GM21619 (cell line): ENCODE measurements at regions not wholly inside any gene's neighbourhood (a gene's known extent, or its start where the extent isn't known, plus 50 kb on each side); places are given as distances from the start of the nearest gene placed in this dataset.

ENCODE experiments used
- ATAC-seq: cut with Tn5 transposase; IDR thresholded peaks from one replicate; pipeline ENCODE4 v1.9.1; 2021; ENCODE audit not compliant: unreplicated experiment

DNA sequence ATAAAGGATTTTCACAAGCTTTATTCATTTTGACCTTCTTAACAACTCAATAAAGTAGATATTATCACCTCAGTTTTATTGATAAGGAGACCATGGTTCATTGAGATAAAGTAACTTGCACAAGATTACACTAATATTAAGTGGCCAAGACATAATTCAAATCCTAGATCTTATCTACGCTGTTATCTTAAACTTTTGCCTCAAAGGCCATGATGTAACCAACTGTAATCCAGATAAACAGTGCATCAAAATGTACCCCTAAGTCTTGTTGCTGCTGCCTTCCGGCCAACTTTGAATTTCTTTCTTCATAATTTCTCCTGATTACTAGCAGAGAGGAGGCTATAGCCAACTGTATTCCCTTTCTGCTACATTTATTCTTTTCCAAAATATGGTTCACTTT is 1094.8 kb upstream of the PIK3C3 start:
- no peak for ATAC-seq

DNA sequence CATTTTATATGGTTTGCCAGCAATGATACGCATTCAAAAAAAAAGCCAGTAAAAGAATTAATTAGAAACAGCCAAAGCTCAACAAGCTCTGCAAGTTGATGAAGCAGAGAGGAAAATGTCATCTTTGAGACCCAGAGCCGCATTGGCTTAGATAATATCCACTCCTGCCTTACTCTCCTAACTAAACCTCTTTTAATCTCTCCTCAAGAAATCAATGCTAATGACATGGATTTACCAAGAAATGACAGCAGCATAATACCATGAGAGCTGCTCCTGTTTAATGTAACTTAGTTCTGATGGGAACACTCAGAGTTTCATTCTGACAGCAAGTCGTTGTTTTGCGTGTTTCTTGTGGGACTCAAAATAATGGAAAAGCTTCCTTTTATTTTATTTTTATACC is 1099.4 kb upstream of the PIK3C3 start:
- no peak for ATAC-seq

GRCh38 chr18:40852406-40852805 is 1102.6 kb upstream of the PIK3C3 start:
- no peak for ATAC-seq

GRCh38 chr18:40851014-40851429 is 1104.0 kb upstream of the PIK3C3 start:
- no peak for ATAC-seq

DNA sequence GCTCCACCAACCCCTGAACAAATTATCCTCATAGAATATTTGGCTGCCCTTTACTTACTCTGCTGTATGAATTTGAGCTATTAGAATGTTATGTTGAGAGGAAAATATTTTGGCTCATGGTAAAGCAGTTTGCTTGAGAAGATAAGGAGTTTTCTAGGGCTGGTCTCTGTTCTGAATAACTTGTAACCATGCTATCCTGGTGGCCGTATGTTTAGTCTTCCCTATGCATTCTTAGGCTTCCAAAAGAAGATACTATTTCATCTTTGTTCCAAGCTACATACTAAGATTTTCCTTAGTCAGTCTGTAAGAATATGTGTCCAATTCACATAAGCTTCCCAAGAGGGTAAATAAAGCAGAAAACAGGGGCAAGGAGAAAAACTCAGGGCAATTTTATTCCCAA is 1105.1 kb upstream of the PIK3C3 start:
- ATAC-seq: no peak

- ATAC-seq: no peak
Measured at GRCh38 chr18:40841467-40841866, 1113.6 kb upstream of the PIK3C3 start.

DNA sequence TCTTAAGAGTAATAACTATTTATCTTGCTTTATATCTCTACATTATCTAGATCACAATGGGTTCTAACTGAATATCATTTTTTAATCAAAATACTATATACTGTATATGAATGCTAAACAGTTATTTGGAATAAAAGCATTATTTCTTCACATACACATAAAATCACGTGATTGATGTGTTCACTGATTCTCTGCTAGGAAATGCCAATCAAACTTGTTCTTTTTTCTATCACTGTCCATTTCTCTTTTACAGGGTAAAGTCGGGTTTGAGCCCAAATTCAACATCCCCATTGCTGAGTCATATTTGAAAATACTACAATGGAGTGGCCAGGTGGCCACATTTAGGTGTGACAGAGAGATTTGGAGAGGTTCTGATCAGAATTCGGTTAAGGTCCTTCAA is 1114.0 kb upstream of the PIK3C3 start:
- no peak for ATAC-seq

GRCh38 chr18:40832362-40832761 is 1122.7 kb upstream of the PIK3C3 start:
- no peak for ATAC-seq

GRCh38 chr18:40824291-40824690 is 1130.7 kb upstream of the PIK3C3 start:
- ATAC-seq: no peak

DNA sequence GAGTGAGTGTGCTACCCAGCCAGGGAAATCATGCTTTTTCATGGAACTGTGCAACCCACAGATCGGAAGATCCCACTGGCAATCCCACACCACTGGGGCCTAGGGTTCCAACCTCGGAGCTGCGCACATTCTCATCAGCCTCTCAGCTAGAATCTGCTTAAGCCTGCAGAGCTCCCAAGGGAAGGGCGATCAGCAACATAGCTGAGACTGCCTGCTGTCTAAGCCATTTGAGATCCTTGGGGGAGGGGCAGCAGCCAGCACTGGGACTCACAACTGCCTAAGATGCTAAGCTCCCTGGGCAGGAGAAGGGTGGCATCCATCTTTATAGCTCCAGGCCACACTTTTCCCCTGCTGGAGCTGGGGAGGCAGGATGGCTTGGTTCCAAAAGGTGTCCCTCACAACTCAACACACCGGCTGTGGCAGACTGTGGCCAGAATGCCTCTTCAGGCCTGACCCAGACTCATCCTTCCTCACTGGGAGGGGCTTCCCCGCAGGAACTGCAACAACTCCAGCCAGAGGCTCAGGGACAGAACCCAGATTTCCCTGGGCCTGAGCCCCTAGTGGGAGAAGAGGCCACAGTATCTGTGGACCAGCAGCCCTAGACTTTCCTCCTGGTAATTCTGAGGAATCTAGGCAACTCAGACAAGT is 1133.3 kb upstream of the PIK3C3 start:
- ATAC-seq: no peak

GRCh38 chr18:40812981-40813515 is 1142.0 kb upstream of the PIK3C3 start:
- ATAC-seq: no peak

DNA sequence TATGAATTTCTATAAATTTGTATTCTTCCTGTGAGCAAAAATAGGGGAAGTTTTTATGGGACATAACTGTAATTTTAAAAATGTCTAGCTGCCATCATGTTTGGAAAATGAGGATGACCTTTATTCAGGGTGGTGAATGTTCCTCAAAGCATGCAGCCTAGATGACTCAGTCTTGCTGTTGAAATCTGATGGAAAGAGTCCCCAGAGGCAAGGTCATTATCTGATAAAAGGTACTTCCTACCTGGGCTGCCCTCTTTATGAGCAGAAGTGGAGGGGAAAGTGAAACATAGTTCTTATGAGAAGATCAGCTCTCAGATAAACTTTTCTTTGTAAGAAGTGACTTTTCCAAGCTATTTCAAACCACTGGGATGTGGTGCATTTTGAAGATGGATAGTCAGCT is 1144.7 kb upstream of the PIK3C3 start:
- ATAC-seq: no peak

GRCh38 chr18:40789286-40789685 is 1165.7 kb upstream of the PIK3C3 start:
- no peak for ATAC-seq

DNA sequence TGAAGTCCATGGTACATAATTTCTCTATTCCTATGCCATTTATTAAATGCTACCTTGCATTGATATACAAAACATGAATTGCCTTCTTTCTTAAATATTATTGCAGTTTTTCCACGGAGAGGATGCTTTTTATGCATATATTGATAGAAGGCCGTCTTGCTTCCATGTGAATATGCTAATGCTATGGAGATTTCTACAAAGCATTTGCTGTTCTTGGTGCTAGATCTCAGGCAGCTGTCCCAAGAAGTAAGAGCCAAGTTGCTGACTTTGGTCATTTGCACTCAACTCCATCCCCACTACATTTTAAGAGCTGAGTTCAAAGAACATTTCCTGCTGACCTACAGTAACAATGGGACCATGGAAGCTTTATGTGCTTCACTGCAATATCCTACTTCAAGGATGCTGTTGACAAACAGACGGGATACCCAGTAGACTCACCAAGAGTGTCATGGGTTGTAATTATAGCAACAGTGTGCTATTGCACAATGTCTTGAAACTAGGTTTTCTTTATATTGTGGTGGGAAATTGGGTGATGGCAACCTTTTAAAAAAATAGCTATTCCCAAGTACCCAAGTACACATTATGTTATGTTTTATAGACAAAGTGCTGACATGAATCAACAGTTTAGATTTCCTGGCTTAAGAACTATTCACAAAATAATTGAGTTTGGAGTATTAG is 1172.4 kb upstream of the PIK3C3 start:
- no peak for ATAC-seq

GRCh38 chr18:40769786-40770185 is 1185.2 kb upstream of the PIK3C3 start:
- no peak for ATAC-seq

GRCh38 chr18:40760251-40760650 is 1194.8 kb upstream of the PIK3C3 start:
- ATAC-seq: no peak

GRCh38 chr18:40754477-40754876 is 1200.6 kb upstream of the PIK3C3 start:
- no peak for ATAC-seq

- ATAC-seq: no peak
Measured at GRCh38 chr18:40752316-40752715, 1202.7 kb upstream of the PIK3C3 start.

DNA sequence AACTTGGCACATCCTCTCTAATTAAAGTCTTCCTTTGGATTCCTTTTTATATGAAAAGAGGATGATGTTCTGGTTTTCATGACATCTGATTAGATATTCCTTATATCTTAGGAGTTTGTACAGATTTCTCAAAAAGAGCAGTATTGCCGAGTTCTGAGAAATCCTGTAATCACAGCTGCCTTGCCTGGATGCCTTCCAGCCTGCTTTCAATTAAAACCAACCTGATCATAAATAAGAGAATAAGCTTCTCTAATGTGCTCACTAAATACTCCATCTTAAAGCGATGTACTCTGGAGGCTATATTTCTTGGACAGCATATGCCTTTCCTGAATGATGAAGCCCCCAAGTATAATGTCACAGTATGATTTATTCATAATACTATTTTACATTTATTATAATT is 1203.8 kb upstream of the PIK3C3 start:
- ATAC-seq: no peak

DNA sequence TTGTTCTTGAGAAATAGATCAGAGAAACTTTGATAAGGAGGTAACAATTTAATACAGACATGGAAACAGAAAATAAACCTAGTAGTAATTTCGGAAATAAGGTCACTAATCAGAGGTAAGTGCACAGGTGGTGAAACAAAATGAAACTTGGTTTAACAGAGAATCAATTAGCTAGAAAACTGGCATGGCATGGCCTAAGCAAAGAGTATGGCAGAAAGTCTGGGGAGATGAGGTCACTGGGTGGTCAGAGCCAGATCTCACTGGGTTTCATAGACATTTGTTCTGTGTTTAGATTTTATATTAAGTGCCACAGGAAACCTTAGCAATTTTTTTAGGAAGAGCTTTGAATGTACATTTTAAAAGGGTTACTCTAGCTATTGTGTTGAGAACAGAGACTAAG is 1216.0 kb upstream of the PIK3C3 start:
- no peak for ATAC-seq

- no peak for ATAC-seq
Measured at GRCh38 chr18:40738321-40738880, 1216.6 kb upstream of the PIK3C3 start.

- ATAC-seq: no peak
Measured at GRCh38 chr18:40708726-40709125, 1246.3 kb upstream of the PIK3C3 start.
